ENCODE measurements at regions not wholly inside any gene's neighbourhood (a gene's known extent, or its start where the extent isn't known, plus 50 kb on each side); places are given as distances from the start of the nearest gene placed in this dataset.
A peak's percentile ranks its signal among the peaks of the same experiment; 100 is the strongest.

DNA sequence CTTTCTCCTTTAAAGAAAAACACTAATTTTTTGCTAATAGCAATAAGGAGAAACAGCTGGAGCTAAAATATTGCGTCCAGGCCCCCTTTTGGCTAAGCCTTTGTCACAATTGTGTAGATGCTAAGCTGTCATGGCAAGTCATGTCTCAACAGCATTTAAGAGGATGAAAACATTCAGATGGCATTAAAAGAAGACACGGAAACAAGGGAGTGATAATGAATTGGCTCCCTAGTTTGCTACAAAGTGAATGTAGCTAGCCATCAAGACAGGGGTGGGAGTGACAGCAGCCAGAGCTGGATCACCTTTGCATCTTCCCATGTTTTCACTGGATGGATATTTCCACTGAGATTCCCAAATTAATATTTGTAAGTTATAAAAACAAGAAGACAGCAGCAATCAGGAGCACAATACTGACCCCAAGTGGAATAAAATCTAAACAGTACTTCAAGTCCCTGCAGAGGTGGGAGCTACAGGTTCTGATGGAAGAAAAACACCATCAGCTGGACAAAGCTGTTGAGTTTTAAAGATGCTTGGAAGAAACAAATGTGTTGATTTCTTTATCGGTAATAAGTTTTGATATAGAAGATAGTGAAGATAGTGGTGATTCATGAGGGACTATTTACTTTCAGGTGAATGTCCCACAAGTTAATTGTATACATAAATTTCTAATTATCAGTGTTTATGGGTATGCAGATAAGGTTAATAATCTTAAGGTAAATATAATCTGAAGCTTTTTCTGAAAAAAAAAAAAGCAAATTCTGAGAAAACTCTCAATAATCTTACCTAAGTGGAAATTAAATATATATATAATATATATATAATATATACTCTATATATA is 129.4 kb downstream of the SLC16A9 start:
- no peak overlapping the region for H3K27ac Mint-ChIP-seq
- no peak overlapping the region for H3K4me3 Mint-ChIP-seq
- peak; percentile 8 for DNase-seq
- H3K9me3 Mint-ChIP-seq: no peaks in the 10 kb centered on the region
- peak; percentile 56 for TF ChIP-seq CTCF (IDR thresholded peaks at IDR 0.05)
- no peaks in the 10 kb centered on the region for H3K4me1 Mint-ChIP-seq (ENCODE audit: low read depth)
- no peaks in the 10 kb centered on the region for H3K36me3 Mint-ChIP-seq (ENCODE audit: low read depth)
- no peaks in the 10 kb centered on the region for H3K27me3 Mint-ChIP-seq (ENCODE audit: insufficient read depth)

DNA sequence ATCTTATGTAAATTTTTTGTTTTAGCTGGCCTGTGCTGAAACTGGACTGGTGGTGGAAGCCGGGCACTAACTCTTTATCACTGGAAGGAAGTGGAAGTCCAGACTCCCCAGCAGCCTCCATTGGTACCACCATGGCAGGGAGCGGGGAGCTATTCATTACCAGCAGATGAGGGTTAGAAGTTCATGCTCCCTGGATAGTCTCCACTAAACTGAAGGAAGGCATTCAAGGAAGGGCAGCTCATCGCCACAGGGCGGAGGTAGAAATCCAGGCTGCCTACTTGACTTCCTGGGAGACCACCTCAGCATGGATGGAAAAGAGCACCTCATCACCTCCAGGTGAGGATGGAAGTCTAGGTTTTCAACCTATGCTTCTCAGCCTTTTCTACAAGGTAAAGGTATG is 130.9 kb downstream of the SLC16A9 start:
- Mint-ChIP-seq H3K27ac (no peak overlapping the region), H3K4me1 (ENCODE audit: low read depth) (no peaks in the 10 kb centered on the region), H3K27me3 (ENCODE audit: insufficient read depth) (no peaks in the 10 kb centered on the region), H3K9me3 (no peaks in the 10 kb centered on the region; the same call in 1 of the 2 replicates), H3K36me3 (ENCODE audit: low read depth) (no peaks in the 10 kb centered on the region), H3K4me3 (no peak overlapping the region)
- TF ChIP-seq CTCF (IDR thresholded peaks at IDR 0.05): no peak
- DNase-seq: no peak

DNA sequence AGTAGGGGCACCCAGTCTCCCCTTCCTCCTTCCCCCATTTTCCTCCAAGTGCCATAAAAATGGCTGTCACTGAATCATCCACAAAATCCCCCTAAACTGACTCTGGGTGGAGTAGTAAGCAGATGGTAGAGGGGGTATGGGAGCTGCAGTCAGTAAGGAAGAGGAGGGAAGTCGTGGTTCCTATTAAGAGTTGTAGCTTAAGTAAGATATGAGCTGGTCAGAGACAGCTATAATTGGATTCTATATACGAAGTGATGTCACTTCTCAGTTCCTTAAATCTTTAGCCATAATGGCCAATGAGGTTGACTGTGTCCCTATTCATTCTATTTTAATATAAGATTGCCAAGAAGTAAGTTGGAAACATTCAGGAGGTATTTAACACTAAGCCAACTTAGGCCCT is 131.7 kb downstream of the SLC16A9 start:
- Mint-ChIP-seq H3K4me3 (no peak overlapping the region), H3K36me3 (ENCODE audit: low read depth) (no peaks in the 10 kb centered on the region), H3K9me3 (no peaks in the 10 kb centered on the region; the same call in 1 of the 2 replicates), H3K27ac (no peak overlapping the region), H3K4me1 (ENCODE audit: low read depth) (no peaks in the 10 kb centered on the region), H3K27me3 (ENCODE audit: insufficient read depth) (no peaks in the 10 kb centered on the region)
- DNase-seq: no peak
- TF ChIP-seq CTCF (IDR thresholded peaks at IDR 0.05): no peak

DNA sequence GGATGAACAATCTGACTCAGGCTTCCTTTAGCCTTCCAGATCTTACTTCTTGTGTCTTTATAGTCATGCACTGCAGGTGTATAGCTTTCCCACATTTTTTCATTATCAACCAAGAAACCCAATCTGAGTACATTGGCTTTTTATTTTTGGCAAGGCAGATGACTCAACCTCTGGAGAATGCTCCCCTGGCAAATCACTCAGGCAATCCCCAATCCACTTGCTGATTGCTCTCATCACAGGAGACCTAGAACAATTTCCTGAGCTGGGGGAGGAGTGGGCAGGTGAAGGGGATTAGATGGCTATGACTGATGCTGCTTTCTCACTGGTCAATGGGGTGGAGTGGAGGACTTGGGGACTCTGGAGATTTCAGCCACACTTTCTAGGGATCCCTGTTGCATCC is 134.4 kb downstream of the SLC16A9 start:
- Mint-ChIP-seq H3K4me1 (ENCODE audit: low read depth) (no peaks in the 10 kb centered on the region), H3K36me3 (ENCODE audit: low read depth) (no peaks in the 10 kb centered on the region), H3K4me3 (no peak overlapping the region), H3K27ac (no peak overlapping the region), H3K27me3 (ENCODE audit: insufficient read depth) (peaks cover 4% of the 10 kb centered on the region; the same call in 1 of the 2 replicates), H3K9me3 (peaks cover 3% of the 10 kb centered on the region)
- no peak for DNase-seq
- no peak for TF ChIP-seq CTCF (IDR thresholded peaks at IDR 0.05)

- no peak for TF ChIP-seq CTCF (IDR thresholded peaks at IDR 0.05)
- no peaks in the 10 kb centered on the region for H3K36me3 Mint-ChIP-seq (ENCODE audit: low read depth)
- H3K4me3 Mint-ChIP-seq: no peak overlapping the region
- no peaks in the 10 kb centered on the region for H3K27me3 Mint-ChIP-seq (ENCODE audit: insufficient read depth)
- no peak for DNase-seq
- no peak overlapping the region for H3K27ac Mint-ChIP-seq
- H3K4me1 Mint-ChIP-seq (ENCODE audit: low read depth): no peaks in the 10 kb centered on the region
- H3K9me3 Mint-ChIP-seq: peaks cover 31% of the 10 kb centered on the region
Observed at GRCh38 chr10:59563531-59563930, 146.1 kb downstream of the SLC16A9 start.
